ENCODE measurements at regions not wholly inside any gene's neighbourhood (a gene's known extent, or its start where the extent isn't known, plus 50 kb on each side); places are given as distances from the start of the nearest gene placed in this dataset.
"Not testable (repeated sequence)": the region's sequence is repeated elsewhere in the genome, so short reads cannot be mapped to it uniquely, and the experiment has no call there.

GRCh38 chr9:30356221-30356620 lies 2028.2 kb upstream of the ACO1 start:
- H3K36me3 Mint-ChIP-seq = no peaks in the 10 kb centered on the region
- no peak for DNase-seq
- no peaks in the 10 kb centered on the region for H3K4me1 Mint-ChIP-seq
- ChIA-PET CTCF (no interaction called here), POLR2A (no interaction called here)
- Histone ChIP-seq H3K9me3 (no peaks in the 10 kb centered on the region), H3K27ac (ENCODE audit: low read length) (no peak overlapping the region), H3K36me3 (ENCODE audit: control insufficient read depth in 2 of 2, extremely low read depth in 1 of 2, insufficient read depth in 1 of 2, low read length in 1 of 2) (no peaks in the 10 kb centered on the region), H3K4me3 (ENCODE audit: control insufficient read depth in 1 of 2, extremely low read depth in 1 of 2, low read length in 1 of 2) (no peak overlapping the region), H3K27me3 (replicated peaks in 1 of 2; ENCODE audit: control insufficient read depth in 2 of 2, extremely low read depth in 1 of 2, insufficient read depth in 2 of 2, low read length in 1 of 2) (no peaks in the 10 kb centered on the region), H3K4me1 (ENCODE audit: control insufficient read depth in 1 of 2, extremely low read depth in 1 of 2, insufficient read depth in 2 of 2, low read length in 2 of 2) (no peaks in the 10 kb centered on the region)
- no peaks in the 10 kb centered on the region for H3K9me3 Mint-ChIP-seq
- H3K27me3 Mint-ChIP-seq = no peaks in the 10 kb centered on the region
- WGBS (ENCODE audit: insufficient coverage) = no CpG with 5 or more reads among the region's 4 CpGs
- ATAC-seq (replicated peaks in 1 of 4) = no peak
- H3K27ac Mint-ChIP-seq = no peak overlapping the region
- H3K4me3 Mint-ChIP-seq = no peak overlapping the region

DNA sequence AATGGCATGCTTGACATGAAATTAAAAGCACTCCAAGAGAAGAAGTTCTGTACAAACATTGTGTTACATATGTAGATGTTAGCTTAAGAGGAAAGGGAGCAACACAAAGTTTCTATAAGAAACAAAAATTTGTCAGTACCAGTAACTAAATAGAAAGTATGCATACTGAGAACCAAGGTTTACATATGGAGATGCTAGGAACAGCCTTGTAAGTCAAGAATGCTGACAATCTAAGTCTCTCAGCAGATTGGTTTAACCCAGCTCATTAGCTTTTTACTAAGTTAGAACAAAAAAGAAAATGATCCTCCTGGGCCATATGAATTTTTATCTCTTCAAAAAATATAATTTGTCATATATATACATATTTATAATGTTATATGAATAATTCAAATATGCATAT lies 2022.1 kb upstream of the ACO1 start:
- ChIA-PET POLR2A (no interaction called here), CTCF (no interaction called here)
- no peak overlapping the region for H3K4me3 ChIP-seq (ENCODE audit: control insufficient read depth in 1 of 2, extremely low read depth in 1 of 2, low read length in 1 of 2)
- H3K27me3 ChIP-seq (replicated peaks in 1 of 2; ENCODE audit: control insufficient read depth in 2 of 2, extremely low read depth in 1 of 2, insufficient read depth in 2 of 2, low read length in 1 of 2) = no peaks in the 10 kb centered on the region
- H3K36me3 ChIP-seq (ENCODE audit: control insufficient read depth in 2 of 2, extremely low read depth in 1 of 2, insufficient read depth in 1 of 2, low read length in 1 of 2) = no peaks in the 10 kb centered on the region
- H3K27me3 Mint-ChIP-seq = no peaks in the 10 kb centered on the region
- DNase-seq = no peak
- H3K4me3 Mint-ChIP-seq = no peak overlapping the region
- H3K27ac ChIP-seq (ENCODE audit: low read length) = no peak overlapping the region
- H3K27ac Mint-ChIP-seq = no peak overlapping the region
- no peaks in the 10 kb centered on the region for H3K4me1 ChIP-seq (ENCODE audit: control insufficient read depth in 1 of 2, extremely low read depth in 1 of 2, insufficient read depth in 2 of 2, low read length in 2 of 2)
- H3K9me3 ChIP-seq = no peaks in the 10 kb centered on the region
- H3K4me1 Mint-ChIP-seq = no peaks in the 10 kb centered on the region
- no peaks in the 10 kb centered on the region for H3K36me3 Mint-ChIP-seq
- H3K9me3 Mint-ChIP-seq = no peaks in the 10 kb centered on the region
- ATAC-seq (replicated peaks in 1 of 4) = no peak

GRCh38 chr9:30366140-30366539 lies 2018.3 kb upstream of the ACO1 start:
- H3K4me3 ChIP-seq (ENCODE audit: control insufficient read depth in 1 of 2, extremely low read depth in 1 of 2, low read length in 1 of 2); H3K27me3 Mint-ChIP-seq; CTCF ChIA-PET; DNase-seq; H3K9me3 Mint-ChIP-seq; POLR2A ChIA-PET; H3K4me3 Mint-ChIP-seq; H3K36me3 Mint-ChIP-seq; H3K27ac ChIP-seq (ENCODE audit: low read length); H3K9me3 ChIP-seq; H3K36me3 ChIP-seq (ENCODE audit: control insufficient read depth in 2 of 2, extremely low read depth in 1 of 2, insufficient read depth in 1 of 2, low read length in 1 of 2); H3K4me1 Mint-ChIP-seq; H3K27ac Mint-ChIP-seq; H3K27me3 ChIP-seq (replicated peaks in 1 of 2; ENCODE audit: control insufficient read depth in 2 of 2, extremely low read depth in 1 of 2, insufficient read depth in 2 of 2, low read length in 1 of 2); H3K4me1 ChIP-seq (ENCODE audit: control insufficient read depth in 1 of 2, extremely low read depth in 1 of 2, insufficient read depth in 2 of 2, low read length in 2 of 2); ATAC-seq (replicated peaks in 1 of 4): not testable (repeated sequence)
- WGBS (ENCODE audit: insufficient coverage) = no CpG with 5 or more reads among the region's 4 CpGs

DNA sequence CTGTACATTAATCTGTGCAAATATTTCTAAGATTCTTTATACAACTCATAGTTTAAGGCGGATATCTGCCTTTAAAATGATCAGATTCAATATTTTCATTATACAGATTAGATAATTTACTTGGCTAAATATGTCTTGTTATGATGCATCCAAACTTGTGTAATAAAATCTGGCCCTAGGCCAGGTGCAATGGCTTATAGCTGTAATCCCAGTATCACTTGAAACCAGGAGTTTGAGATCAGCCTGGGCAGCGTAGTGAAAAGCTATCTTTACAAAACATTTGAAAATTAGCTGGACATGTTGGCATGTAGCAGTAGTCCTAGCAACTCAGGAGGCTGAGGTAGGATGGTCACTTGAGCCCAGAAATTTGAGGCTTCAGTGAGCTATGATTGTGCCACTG lies 2002.2 kb upstream of the ACO1 start:
- H3K27me3 Mint-ChIP-seq = no peaks in the 10 kb centered on the region
- no peak for DNase-seq
- ChIA-PET POLR2A (no interaction called here), CTCF (no interaction called here)
- H3K4me1 Mint-ChIP-seq = no peaks in the 10 kb centered on the region
- peaks cover 0 to 9% (median 6%) of the 10 kb centered on the region in 3 donors for H3K9me3 Mint-ChIP-seq
- no peak overlapping the region for H3K27ac Mint-ChIP-seq
- Histone ChIP-seq H3K4me1 (ENCODE audit: control insufficient read depth in 1 of 2, extremely low read depth in 1 of 2, insufficient read depth in 2 of 2, low read length in 2 of 2) (no peaks in the 10 kb centered on the region), H3K9me3 (no peaks in the 10 kb centered on the region), H3K27me3 (replicated peaks in 1 of 2; ENCODE audit: control insufficient read depth in 2 of 2, extremely low read depth in 1 of 2, insufficient read depth in 2 of 2, low read length in 1 of 2) (no peaks in the 10 kb centered on the region), H3K27ac (ENCODE audit: low read length) (no peak overlapping the region), H3K4me3 (ENCODE audit: control insufficient read depth in 1 of 2, extremely low read depth in 1 of 2, low read length in 1 of 2) (no peak overlapping the region), H3K36me3 (ENCODE audit: control insufficient read depth in 2 of 2, extremely low read depth in 1 of 2, insufficient read depth in 1 of 2, low read length in 1 of 2) (no peaks in the 10 kb centered on the region)
- no peaks in the 10 kb centered on the region for H3K36me3 Mint-ChIP-seq
- no CpG with 5 or more reads among the region's 2 CpGs for WGBS (ENCODE audit: insufficient coverage)
- H3K4me3 Mint-ChIP-seq = no peak overlapping the region
- no peak for ATAC-seq (replicated peaks in 1 of 4)

GRCh38 chr9:30410273-30410672 lies 1974.2 kb upstream of the ACO1 start:
- ATAC-seq (replicated peaks in 1 of 4) = no peak
- H3K27ac Mint-ChIP-seq = no peak overlapping the region
- ChIA-PET POLR2A (no interaction called here), CTCF (no interaction called here)
- no CpG with 5 or more reads among the region's 3 CpGs for WGBS (ENCODE audit: insufficient coverage)
- no peak for DNase-seq
- no peaks in the 10 kb centered on the region for H3K4me1 Mint-ChIP-seq
- peaks cover 12 to 33% (median 22%) of the 10 kb centered on the region in 3 donors for H3K9me3 Mint-ChIP-seq
- H3K27ac ChIP-seq (ENCODE audit: low read length) = no peak overlapping the region
- H3K4me1 ChIP-seq (ENCODE audit: control insufficient read depth in 1 of 2, extremely low read depth in 1 of 2, insufficient read depth in 2 of 2, low read length in 2 of 2) = no peaks in the 10 kb centered on the region
- H3K27me3 Mint-ChIP-seq = no peaks in the 10 kb centered on the region
- H3K36me3 Mint-ChIP-seq = no peaks in the 10 kb centered on the region
- peaks cover 6% of the 10 kb centered on the region for H3K9me3 ChIP-seq
- H3K4me3 ChIP-seq (ENCODE audit: control insufficient read depth in 1 of 2, extremely low read depth in 1 of 2, low read length in 1 of 2) = no peak overlapping the region
- no peaks in the 10 kb centered on the region for H3K27me3 ChIP-seq (replicated peaks in 1 of 2; ENCODE audit: control insufficient read depth in 2 of 2, extremely low read depth in 1 of 2, insufficient read depth in 2 of 2, low read length in 1 of 2)
- no peak overlapping the region for H3K4me3 Mint-ChIP-seq
- no peaks in the 10 kb centered on the region for H3K36me3 ChIP-seq (ENCODE audit: control insufficient read depth in 2 of 2, extremely low read depth in 1 of 2, insufficient read depth in 1 of 2, low read length in 1 of 2)

GRCh38 chr9:30411571-30411970 lies 1972.9 kb upstream of the ACO1 start:
- H3K9me3 ChIP-seq = peaks cover 11% of the 10 kb centered on the region
- H3K27ac ChIP-seq (ENCODE audit: low read length) = no peak overlapping the region
- Mint-ChIP-seq H3K4me1 (no peaks in the 10 kb centered on the region), H3K9me3 (peaks cover 12 to 39% (median 22%) of the 10 kb centered on the region in 3 donors), H3K27me3 (no peaks in the 10 kb centered on the region), H3K27ac (no peak overlapping the region), H3K4me3 (no peak overlapping the region), H3K36me3 (no peaks in the 10 kb centered on the region)
- no peaks in the 10 kb centered on the region for H3K36me3 ChIP-seq (ENCODE audit: control insufficient read depth in 2 of 2, extremely low read depth in 1 of 2, insufficient read depth in 1 of 2, low read length in 1 of 2)
- ATAC-seq (replicated peaks in 1 of 4) = no peak
- H3K4me1 ChIP-seq (ENCODE audit: control insufficient read depth in 1 of 2, extremely low read depth in 1 of 2, insufficient read depth in 2 of 2, low read length in 2 of 2) = no peaks in the 10 kb centered on the region
- DNase-seq = no peak
- ChIA-PET CTCF (no interaction called here), POLR2A (no interaction called here)
- H3K27me3 ChIP-seq (replicated peaks in 1 of 2; ENCODE audit: control insufficient read depth in 2 of 2, extremely low read depth in 1 of 2, insufficient read depth in 2 of 2, low read length in 1 of 2) = no peaks in the 10 kb centered on the region
- no peak overlapping the region for H3K4me3 ChIP-seq (ENCODE audit: control insufficient read depth in 1 of 2, extremely low read depth in 1 of 2, low read length in 1 of 2)
- 80% methylated on average over 5 of the region's 5 CpGs for WGBS (ENCODE audit: insufficient coverage)

- WGBS (ENCODE audit: insufficient coverage) = no CpG with 5 or more reads among the region's 2 CpGs
- CTCF ChIA-PET = no interaction called here
- Histone ChIP-seq H3K4me1 (ENCODE audit: control insufficient read depth in 1 of 2, extremely low read depth in 1 of 2, insufficient read depth in 2 of 2, low read length in 2 of 2) (no peaks in the 10 kb centered on the region), H3K4me3 (ENCODE audit: control insufficient read depth in 1 of 2, extremely low read depth in 1 of 2, low read length in 1 of 2) (no peak overlapping the region), H3K36me3 (ENCODE audit: control insufficient read depth in 2 of 2, extremely low read depth in 1 of 2, insufficient read depth in 1 of 2, low read length in 1 of 2) (no peaks in the 10 kb centered on the region), H3K27me3 (replicated peaks in 1 of 2; ENCODE audit: control insufficient read depth in 2 of 2, extremely low read depth in 1 of 2, insufficient read depth in 2 of 2, low read length in 1 of 2) (no peaks in the 10 kb centered on the region), H3K9me3 (no peaks in the 10 kb centered on the region), H3K27ac (ENCODE audit: low read length) (no peak overlapping the region)
- DNase-seq (no peak), ATAC-seq (replicated peaks in 1 of 4) (no peak)
- Mint-ChIP-seq H3K4me3 (no peak overlapping the region), H3K27ac (no peak overlapping the region), H3K36me3 (no peaks in the 10 kb centered on the region), H3K9me3 (peaks cover 0 to 8% (median 0%) of the 10 kb centered on the region in 3 donors), H3K4me1 (no peaks in the 10 kb centered on the region), H3K27me3 (no peaks in the 10 kb centered on the region)
- POLR2A ChIA-PET = no interaction called here
Observed at GRCh38 chr9:30459156-30459555, 1925.3 kb upstream of the ACO1 start.

All from T-cell (primary cell).